Thoracic aorta (tissue), 2 donors: ENCODE measurements at regions not wholly inside any gene's neighbourhood (a gene's known extent, or its start where the extent isn't known, plus 50 kb on each side); places are given as distances from the start of the nearest gene placed in this dataset.
"Not testable (repeated sequence)": the region's sequence is repeated elsewhere in the genome, so short reads cannot be mapped to it uniquely, and the experiment has no call there.

Source experiments
- ATAC-seq: fragments of 150-250 bp; one replicate; pipeline ENCODE4 v1.8.0; 2017; ENCODE audit warnings: low read depth; ENCODE audit not compliant: insufficient number of reproducible peaks, low FRiP score
- DNase-seq: peaks from one replicate; pipeline ENCODE4 v3.0.0-alpha.2; 2020; ENCODE audit warnings: low spot score
- H3K27ac ChIP-seq, 2 donors: fragments of 200-600 bp; sonication (generic); 1 replicate in 1 of 2; 2 replicates in 1 of 2; pipeline ENCODE4 v1.5.1; 2016; ENCODE audit warnings: mild to moderate bottlenecking in 2 of 2, moderate library complexity in 2 of 2
- H3K27me3 ChIP-seq: fragments of 200-600 bp; sonication (generic); replicated peaks from 2 replicates; pipeline ENCODE4 v1.6.0; 2016; ENCODE audit warnings: mild to moderate bottlenecking; ENCODE audit not compliant: insufficient read depth
- H3K36me3 ChIP-seq: fragments of 200-600 bp; sonication (generic); one replicate; pipeline ENCODE4 v1.5.1; 2016
- H3K4me1 ChIP-seq, 2 donors: fragments of 200-600 bp; sonication (generic); 1 replicate in 1 of 2; 2 replicates in 1 of 2; pipeline versions ENCODE4 v1.5.1 to v1.6.0; 2016; ENCODE audit warnings: low read depth in 2 of 2, mild to moderate bottlenecking in 1 of 2; ENCODE audit not compliant: control insufficient read depth in 1 of 2
- H3K4me3 ChIP-seq: fragments of 200-600 bp; sonication (generic); 2 replicates; pipeline ENCODE4 v1.5.1; 2016; ENCODE audit warnings: mild to moderate bottlenecking
- H3K9me3 ChIP-seq: fragments of 200-600 bp; sonication (generic); 2 replicates; pipeline ENCODE4 v1.5.1; 2016
- TF ChIP-seq, protein P1 (sequence below): fragments of 200-600 bp; sonication (generic); IDR thresholded peaks from one replicate; pipeline ENCODE4 v1.5.1; 2019; ENCODE audit warnings: antibody characterized with exemption

DNA sequence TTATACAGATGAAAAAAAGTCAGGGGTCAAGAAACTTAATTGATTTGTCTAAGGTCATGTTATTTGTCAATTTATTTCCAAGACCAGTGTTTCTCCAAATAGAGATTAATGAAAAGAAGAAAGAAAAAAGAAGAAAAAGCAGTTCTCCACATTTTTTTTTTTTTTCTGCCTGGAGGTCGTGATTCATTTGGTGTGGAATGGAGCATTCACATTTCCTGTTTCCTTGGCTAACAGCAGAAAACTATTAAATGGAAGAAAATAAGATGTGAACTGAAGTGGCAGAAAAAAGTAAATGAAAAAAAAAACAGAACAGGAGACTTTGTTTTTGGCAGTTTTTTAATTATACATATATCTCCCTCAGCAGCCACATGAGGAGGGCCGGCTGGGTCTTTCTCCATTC, 470.8 kb upstream of the ZNF337 start:
- TF ChIP-seq, protein P1, sequence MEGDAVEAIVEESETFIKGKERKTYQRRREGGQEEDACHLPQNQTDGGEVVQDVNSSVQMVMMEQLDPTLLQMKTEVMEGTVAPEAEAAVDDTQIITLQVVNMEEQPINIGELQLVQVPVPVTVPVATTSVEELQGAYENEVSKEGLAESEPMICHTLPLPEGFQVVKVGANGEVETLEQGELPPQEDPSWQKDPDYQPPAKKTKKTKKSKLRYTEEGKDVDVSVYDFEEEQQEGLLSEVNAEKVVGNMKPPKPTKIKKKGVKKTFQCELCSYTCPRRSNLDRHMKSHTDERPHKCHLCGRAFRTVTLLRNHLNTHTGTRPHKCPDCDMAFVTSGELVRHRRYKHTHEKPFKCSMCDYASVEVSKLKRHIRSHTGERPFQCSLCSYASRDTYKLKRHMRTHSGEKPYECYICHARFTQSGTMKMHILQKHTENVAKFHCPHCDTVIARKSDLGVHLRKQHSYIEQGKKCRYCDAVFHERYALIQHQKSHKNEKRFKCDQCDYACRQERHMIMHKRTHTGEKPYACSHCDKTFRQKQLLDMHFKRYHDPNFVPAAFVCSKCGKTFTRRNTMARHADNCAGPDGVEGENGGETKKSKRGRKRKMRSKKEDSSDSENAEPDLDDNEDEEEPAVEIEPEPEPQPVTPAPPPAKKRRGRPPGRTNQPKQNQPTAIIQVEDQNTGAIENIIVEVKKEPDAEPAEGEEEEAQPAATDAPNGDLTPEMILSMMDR = no peak
- Histone ChIP-seq H3K4me3 (no peak overlapping the region), H3K27ac (no peak overlapping the region), H3K27me3 (no peaks in the 10 kb centered on the region), H3K36me3 (no peaks in the 10 kb centered on the region), H3K9me3 (no peaks in the 10 kb centered on the region), H3K4me1 (no peaks in the 10 kb centered on the region)
- no peak for ATAC-seq
- no peak for DNase-seq

DNA sequence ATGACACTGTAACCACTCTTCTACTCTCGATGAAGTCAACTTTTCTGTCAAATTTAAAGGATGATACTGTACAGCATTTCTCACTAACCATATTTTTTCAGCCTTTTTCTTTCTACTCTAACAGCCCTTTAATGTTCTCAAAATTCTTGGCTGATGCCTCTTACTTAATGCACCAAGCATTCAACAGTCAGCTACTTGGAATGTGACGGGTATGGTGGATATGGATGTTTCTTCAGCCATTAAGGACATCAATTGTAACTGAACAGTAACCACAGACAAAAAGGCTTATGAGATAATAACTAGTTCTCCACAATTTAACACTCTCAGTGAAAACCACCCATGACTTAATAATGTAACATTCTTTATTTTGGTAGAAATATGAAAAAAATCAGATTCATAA, 467.2 kb upstream of the ZNF337 start:
- Histone ChIP-seq H3K9me3 (no peaks in the 10 kb centered on the region), H3K27me3 (no peaks in the 10 kb centered on the region), H3K36me3 (no peaks in the 10 kb centered on the region), H3K4me1 (no peaks in the 10 kb centered on the region), H3K4me3 (no peak overlapping the region), H3K27ac (no peak overlapping the region)
- no peak for ATAC-seq
- DNase-seq = no peak
- TF ChIP-seq, protein P1 = no peak

DNA sequence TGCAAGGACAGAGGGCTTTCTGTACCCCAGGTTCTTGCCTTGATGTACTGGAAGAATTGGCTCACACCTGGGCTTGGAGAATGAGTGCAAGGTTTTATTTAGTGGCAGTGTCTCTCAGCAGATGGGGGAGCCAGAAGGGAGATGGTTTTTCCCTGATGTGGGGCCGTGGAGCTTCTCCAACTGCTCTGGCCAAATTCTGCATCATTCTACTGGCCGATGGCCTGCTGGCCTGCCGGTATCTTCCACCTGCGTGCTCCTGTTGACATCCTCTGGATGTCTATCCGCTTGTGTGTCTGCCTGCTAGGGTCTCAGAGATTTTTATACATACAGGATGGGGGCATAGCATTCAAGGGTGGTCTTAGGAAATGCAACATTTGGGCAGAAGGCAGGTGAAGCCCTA, 466.5 kb upstream of the ZNF337 start:
- H3K36me3 ChIP-seq, DNase-seq, H3K9me3 ChIP-seq, ATAC-seq, H3K27ac ChIP-seq, H3K4me3 ChIP-seq, H3K4me1 ChIP-seq, H3K27me3 ChIP-seq: not testable (repeated sequence)

DNA sequence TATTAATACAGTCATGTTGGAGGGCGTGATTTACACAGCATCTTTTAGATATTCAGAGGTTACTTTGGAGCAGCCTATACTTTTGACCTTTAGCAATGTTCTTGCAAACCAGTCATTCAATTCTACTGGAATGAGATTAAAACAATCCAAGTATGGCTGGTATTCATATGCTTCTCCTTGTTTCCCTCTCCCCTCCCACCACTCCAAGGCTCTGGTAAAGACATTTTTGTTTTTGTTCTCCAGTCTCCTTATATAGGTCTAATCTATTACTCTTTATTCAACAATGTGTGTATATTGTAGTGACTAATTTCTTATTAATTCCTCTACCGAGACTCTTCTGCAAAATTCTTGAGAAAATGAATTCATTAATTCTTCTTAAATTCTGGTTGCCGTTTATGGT, 465.1 kb upstream of the ZNF337 start:
- not testable (repeated sequence) for ATAC-seq, H3K4me3 ChIP-seq, H3K27ac ChIP-seq, H3K36me3 ChIP-seq, H3K27me3 ChIP-seq, H3K4me1 ChIP-seq, H3K9me3 ChIP-seq, DNase-seq

DNA sequence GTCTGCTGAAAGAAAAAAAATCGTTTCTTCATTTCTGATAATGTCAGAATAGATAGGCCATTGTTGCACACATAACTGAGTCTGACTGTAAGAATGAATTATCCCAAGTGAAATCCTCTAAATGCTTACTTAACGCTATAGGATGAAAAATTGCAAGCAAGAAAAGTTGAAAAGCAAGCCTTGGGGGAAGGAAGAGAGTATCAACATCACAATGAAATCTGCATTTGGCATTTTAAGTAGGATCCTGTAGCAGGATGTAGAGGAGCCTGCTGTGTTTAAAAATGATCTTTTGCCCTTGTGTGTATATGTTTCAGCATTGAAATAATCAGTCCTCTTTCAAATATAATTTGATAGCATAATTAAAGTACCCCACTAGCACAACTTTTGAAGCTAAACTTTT, 464.3 kb upstream of the ZNF337 start:
- H3K4me3 ChIP-seq, H3K36me3 ChIP-seq, DNase-seq, H3K4me1 ChIP-seq, H3K27me3 ChIP-seq, ATAC-seq, H3K9me3 ChIP-seq, H3K27ac ChIP-seq: not testable (repeated sequence)

DNA sequence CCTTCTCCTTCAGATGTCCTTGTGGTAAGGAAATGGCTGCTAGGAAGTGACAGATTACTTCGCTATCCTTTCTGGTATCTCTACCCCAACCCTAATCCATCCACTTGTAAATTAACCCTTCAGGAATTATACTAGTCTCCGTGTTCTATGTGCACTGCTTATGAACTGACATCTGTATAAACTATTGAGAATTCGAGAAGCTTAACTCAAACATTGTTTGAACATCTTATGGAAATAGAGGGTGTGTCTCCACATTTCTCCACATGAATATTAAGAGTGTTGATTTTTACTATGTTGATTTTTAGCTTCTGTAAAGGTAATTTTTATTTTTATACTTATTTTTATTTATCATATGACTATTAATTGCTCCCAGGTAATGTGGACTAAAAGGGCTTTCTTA, 457.6 kb upstream of the ZNF337 start:
- TF ChIP-seq, protein P1 = no peak
- no peak for DNase-seq
- no peak overlapping the region for H3K4me3 ChIP-seq
- no peak for ATAC-seq
- H3K4me1 ChIP-seq = no peaks in the 10 kb centered on the region
- H3K27ac ChIP-seq = no peak overlapping the region
- H3K36me3 ChIP-seq = no peaks in the 10 kb centered on the region
- no peaks in the 10 kb centered on the region for H3K27me3 ChIP-seq
- no peaks in the 10 kb centered on the region for H3K9me3 ChIP-seq

DNA sequence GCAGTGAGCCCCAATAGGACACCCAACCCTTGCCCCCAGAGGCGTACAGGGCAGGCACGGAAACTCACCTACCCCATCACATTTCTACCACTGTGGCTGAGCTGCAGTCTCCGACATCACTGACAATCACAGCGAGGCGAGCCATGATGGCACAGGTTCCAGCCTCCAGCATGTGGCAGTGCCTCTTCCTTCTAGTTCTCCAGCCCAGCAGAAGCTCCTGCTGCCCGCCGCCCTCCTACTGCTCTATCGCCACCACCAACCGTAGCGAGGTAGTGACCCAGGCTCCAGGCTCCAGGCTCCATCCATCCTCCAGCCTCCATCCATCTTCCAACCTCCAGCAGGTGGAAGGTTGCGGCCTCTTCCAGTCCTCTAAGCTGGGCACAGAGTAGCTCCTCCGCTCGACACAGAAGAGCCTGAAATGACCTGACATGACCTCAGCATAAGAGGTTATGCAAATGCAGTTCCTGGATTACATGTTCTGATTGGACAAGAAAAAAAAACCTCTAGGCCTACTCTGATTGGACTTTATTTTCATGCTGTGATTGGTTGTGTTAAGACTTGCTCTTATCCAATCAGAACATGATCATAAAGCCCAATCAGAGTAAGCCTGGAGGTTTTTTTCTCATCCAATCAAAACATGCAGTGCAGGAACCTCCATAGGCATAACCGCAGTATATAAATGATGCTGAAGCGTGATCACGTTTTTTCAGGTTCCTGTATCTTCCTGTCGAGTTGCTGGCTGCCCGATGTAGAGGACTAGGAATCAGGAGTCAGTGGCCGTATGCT, 438.9 kb upstream of the ZNF337 start:
- no peak overlapping the region for H3K4me3 ChIP-seq
- no peaks in the 10 kb centered on the region for H3K9me3 ChIP-seq
- TF ChIP-seq, protein P1 = no peak
- no peaks in the 10 kb centered on the region for H3K27me3 ChIP-seq
- DNase-seq (no peak), ATAC-seq (no peak)
- H3K27ac ChIP-seq = no peak overlapping the region
- no peaks in the 10 kb centered on the region for H3K36me3 ChIP-seq
- no peaks in the 10 kb centered on the region for H3K4me1 ChIP-seq
